T-cell (primary cell): ENCODE measurements at regions not wholly inside any gene's neighbourhood (a gene's known extent, or its start where the extent isn't known, plus 50 kb on each side); places are given as distances from the start of the nearest gene placed in this dataset.

ENCODE experiments used
- ATAC-seq, 4 experiments: fragments of 200-7000 bp in 3 of 4; fragments of 150-1000 bp in 1 of 4; cut with Tn5 transposase; replicated peaks in 1 of 4; 1 replicate in 3 of 4; 2 replicates in 1 of 4; pipeline ENCODE4 v1.10.0; 2021; ENCODE audit warnings: moderate library complexity in 3 of 4, mild to moderate bottlenecking in 2 of 4, moderate number of reproducible peaks in 1 of 4
- CTCF ChIA-PET, 2 donors: fragments of 300-600 bp; sonication (Branson Sonifier 250); formaldehyde crosslinking; loops; one replicate each; lab custom pipeline; 2022; ENCODE audit warnings: antibody characterized with exemption in 2 of 2; lab: Charles Lee
- POLR2A ChIA-PET, 2 donors: fragments of 300-600 bp; sonication (Branson Sonifier 250); formaldehyde crosslinking; loops; one replicate each; lab custom pipeline; 2022; ENCODE audit warnings: antibody characterized with exemption in 2 of 2; lab: Charles Lee
- DNase-seq, 35 experiments: peaks; one replicate each; pipeline versions ENCODE4 v3.0.0 to v3.0.0-alpha.2; 2013 to 2023
- H3K27ac ChIP-seq: one replicate; pipeline ENCODE4 v1.5.1; 2013; ENCODE audit warnings: low read length
- H3K27me3 ChIP-seq, 2 experiments: replicated peaks in 1 of 2; 1 replicate in 1 of 2; 2 replicates in 1 of 2; pipeline versions ENCODE4 v1.6.1 to v1.7.0; 2013; ENCODE audit warnings: low read length in 1 of 2, mixed read lengths in 1 of 2; ENCODE audit not compliant: control insufficient read depth in 2 of 2, insufficient read depth in 2 of 2; ENCODE audit errors: extremely low read depth in 1 of 2
- H3K36me3 ChIP-seq, 2 donors: 1 replicate in 1 of 2; 2 replicates in 1 of 2; pipeline versions ENCODE4 v1.6.1 to v1.7.0; 2013; ENCODE audit warnings: low read length in 1 of 2; ENCODE audit not compliant: control insufficient read depth in 2 of 2, insufficient read depth in 1 of 2; ENCODE audit errors: extremely low read depth in 1 of 2
- H3K4me1 ChIP-seq, 2 experiments: 1 replicate in 1 of 2; 2 replicates in 1 of 2; pipeline versions ENCODE4 v1.6.1 to v1.7.0; 2013; ENCODE audit warnings: low read length in 2 of 2, mixed read lengths in 1 of 2; ENCODE audit not compliant: insufficient read depth in 2 of 2, control insufficient read depth in 1 of 2; ENCODE audit errors: extremely low read depth in 1 of 2
- H3K4me3 ChIP-seq, 2 donors: 1 replicate in 1 of 2; 2 replicates in 1 of 2; pipeline versions ENCODE4 v1.5.1 to v1.7.0; 2013; ENCODE audit warnings: mild to moderate bottlenecking in 2 of 2, low read length in 1 of 2, moderate library complexity in 1 of 2; ENCODE audit not compliant: control insufficient read depth in 1 of 2; ENCODE audit errors: extremely low read depth in 1 of 2
- H3K9me3 ChIP-seq: 2 replicates; pipeline ENCODE4 v1.7.0; 2013
- H3K27ac Mint-ChIP-seq, 2 donors: one replicate each; pipeline ENCODE4 v1.8.0; 2020 to 2021; ENCODE audit warnings: mild to moderate bottlenecking in 2 of 2, mixed read lengths in 2 of 2
- H3K27me3 Mint-ChIP-seq, 2 donors: one replicate each; pipeline ENCODE4 v1.8.0; 2021 to 2022; ENCODE audit warnings: mixed read lengths in 2 of 2
- H3K36me3 Mint-ChIP-seq: one replicate; pipeline ENCODE4 v1.8.0; 2021; ENCODE audit warnings: mixed read lengths
- H3K4me1 Mint-ChIP-seq, 3 donors: one replicate each; pipeline ENCODE4 v1.8.0; 2020 to 2022; ENCODE audit warnings: mixed read lengths in 3 of 3, mild to moderate bottlenecking in 1 of 3
- H3K4me3 Mint-ChIP-seq, 3 donors: one replicate each; pipeline ENCODE4 v1.8.0; 2020 to 2022; ENCODE audit warnings: mild to moderate bottlenecking in 3 of 3, mixed read lengths in 3 of 3, moderate library complexity in 3 of 3
- H3K9me3 Mint-ChIP-seq, 3 donors: one replicate each; pipeline ENCODE4 v1.8.0; 2020 to 2022; ENCODE audit warnings: mixed read lengths in 3 of 3
- WGBS: methylation state at CpG from one replicate; pipeline ENCODE4 v1.1.5; 2013; ENCODE audit warnings: missing lambda C conversion rate; ENCODE audit not compliant: insufficient coverage; 5-methylcytosine and 5-hydroxymethylcytosine counted together

GRCh38 chr5:173383711-173384110, 55.5 kb upstream of the STC2 start:
- Mint-ChIP-seq H3K27ac (no peak overlapping the region), H3K4me1 (no peaks in the 10 kb centered on the region), H3K27me3 (peaks cover 6 to 16% of the 10 kb centered on the region in 2 donors), H3K9me3 (peaks cover 0 to 4% (median 0%) of the 10 kb centered on the region in 3 donors), H3K36me3 (no peaks in the 10 kb centered on the region), H3K4me3 (no peak overlapping the region)
- H3K4me1 ChIP-seq = no peaks in the 10 kb centered on the region
- no peaks in the 10 kb centered on the region for H3K36me3 ChIP-seq
- CTCF ChIA-PET = interaction anchor here in 1 of 2 donors (0.7 kb wide), 1 partner anchor 42 kb away, joined by 4 read pairs; no protein-coding TSS in a partner anchor
- H3K4me3 ChIP-seq = no peak overlapping the region
- no peak overlapping the region for H3K27ac ChIP-seq
- DNase-seq (no peak), ATAC-seq (no peak)
- peaks cover 0 to 9% of the 10 kb centered on the region in 2 experiments for H3K27me3 ChIP-seq
- no CpG with 5 or more reads among the region's 4 CpGs for WGBS
- H3K9me3 ChIP-seq = no peaks in the 10 kb centered on the region
- POLR2A ChIA-PET = no interaction called here

- H3K4me1 Mint-ChIP-seq = no peaks in the 10 kb centered on the region
- no peak overlapping the region for H3K27ac Mint-ChIP-seq
- no peak overlapping the region for H3K27ac ChIP-seq
- ChIA-PET POLR2A (no interaction called here), CTCF (no interaction called here)
- H3K4me3 Mint-ChIP-seq = no peak overlapping the region
- peaks cover 0 to 6% (median 0%) of the 10 kb centered on the region in 3 donors for H3K9me3 Mint-ChIP-seq
- DNase-seq (no peak), ATAC-seq (no peak)
- WGBS = no CpG with 5 or more reads among the region's 3 CpGs
- no peaks in the 10 kb centered on the region for H3K9me3 ChIP-seq
- no peaks in the 10 kb centered on the region for H3K4me1 ChIP-seq
- H3K27me3 Mint-ChIP-seq = peaks cover 8 to 24% of the 10 kb centered on the region in 2 donors
- H3K36me3 Mint-ChIP-seq = no peaks in the 10 kb centered on the region
- peaks cover 0 to 6% of the 10 kb centered on the region in 2 experiments for H3K27me3 ChIP-seq
- H3K4me3 ChIP-seq = no peak overlapping the region
- H3K36me3 ChIP-seq = no peaks in the 10 kb centered on the region
Observed at GRCh38 chr5:173378727-173379126, 50.5 kb upstream of the STC2 start.
